ENCODE measurements at regions not wholly inside any gene's neighbourhood (a gene's known extent, or its start where the extent isn't known, plus 50 kb on each side); places are given as distances from the start of the nearest gene placed in this dataset.

- no peaks in the 10 kb centered on the region for H3K27me3 ChIP-seq (ENCODE audit: control insufficient read depth, low read length)
- no peaks in the 10 kb centered on the region for H3F3A ChIP-seq (ENCODE audit: control insufficient read depth, insufficient read depth)
- H3K9me2 ChIP-seq (replicated peaks; ENCODE audit: control insufficient read depth, low read length): no peaks in the 10 kb centered on the region
- no peaks in the 10 kb centered on the region for H3K9me3 ChIP-seq (ENCODE audit: control insufficient read depth, insufficient read depth, low read length)
- H4K20me1 ChIP-seq (ENCODE audit: control insufficient read depth, insufficient read depth, low read depth, low read length): no peaks in the 10 kb centered on the region
- no peak overlapping the region for H3K4me3 ChIP-seq (ENCODE audit: low read length)
- no peak overlapping the region for H3K4me2 ChIP-seq (ENCODE audit: low read length)
- no peaks in the 10 kb centered on the region for H3K79me2 ChIP-seq (ENCODE audit: control insufficient read depth, low read length)
- TF ChIP-seq EZH2phosphoT487 (IDR thresholded peaks at IDR 0.05; ENCODE audit: borderline replicate concordance, low read length): no peak
- no peak for TF ChIP-seq CTCF (IDR thresholded peaks at IDR 0.05; ENCODE audit: low read depth, low read length, poor library complexity, severe bottlenecking)
- H3K27ac ChIP-seq (ENCODE audit: low read depth, low read length): no peak overlapping the region
- H3K36me3 ChIP-seq (ENCODE audit: control insufficient read depth, low read length): no peaks in the 10 kb centered on the region
- no peaks in the 10 kb centered on the region; the same call in 1 of the 2 replicates for H3K4me1 ChIP-seq (ENCODE audit: control insufficient read depth, low read length)
Measured at GRCh38 chrX:39893417-39894338, 204.1 kb downstream of the BCOR start.

- no peaks in the 10 kb centered on the region for H3K79me2 ChIP-seq (ENCODE audit: control insufficient read depth, low read length)
- H3K36me3 ChIP-seq (ENCODE audit: control insufficient read depth, low read length): no peaks in the 10 kb centered on the region
- no peaks in the 10 kb centered on the region; the same call in 1 of the 2 replicates for H3K4me1 ChIP-seq (ENCODE audit: control insufficient read depth, low read length)
- H3K27me3 ChIP-seq (ENCODE audit: control insufficient read depth, low read length): no peaks in the 10 kb centered on the region
- H3K4me3 ChIP-seq (ENCODE audit: low read length): no peak overlapping the region
- H4K20me1 ChIP-seq (ENCODE audit: control insufficient read depth, insufficient read depth, low read depth, low read length): no peaks in the 10 kb centered on the region
- TF ChIP-seq CTCF (IDR thresholded peaks at IDR 0.05; ENCODE audit: low read depth, low read length, poor library complexity, severe bottlenecking) (no peak), EZH2phosphoT487 (IDR thresholded peaks at IDR 0.05; ENCODE audit: borderline replicate concordance, low read length) (no peak)
- H3K4me2 ChIP-seq (ENCODE audit: low read length): no peak overlapping the region
- H3K27ac ChIP-seq (ENCODE audit: low read depth, low read length): no peak overlapping the region
- no peaks in the 10 kb centered on the region for H3F3A ChIP-seq (ENCODE audit: control insufficient read depth, insufficient read depth)
- no peaks in the 10 kb centered on the region for H3K9me2 ChIP-seq (replicated peaks; ENCODE audit: control insufficient read depth, low read length)
- H3K9me3 ChIP-seq (ENCODE audit: control insufficient read depth, insufficient read depth, low read length): no peaks in the 10 kb centered on the region
Measured at GRCh38 chrX:39894683-39895082, 203.1 kb downstream of the BCOR start.

GRCh38 chrX:39895218-39896110, 202.3 kb downstream of the BCOR start:
- no peaks in the 10 kb centered on the region for H3K27me3 ChIP-seq (ENCODE audit: control insufficient read depth, low read length)
- no peaks in the 10 kb centered on the region; the same call in 1 of the 2 replicates for H3K4me1 ChIP-seq (ENCODE audit: control insufficient read depth, low read length)
- H3K9me3 ChIP-seq (ENCODE audit: control insufficient read depth, insufficient read depth, low read length): no peaks in the 10 kb centered on the region
- no peaks in the 10 kb centered on the region for H4K20me1 ChIP-seq (ENCODE audit: control insufficient read depth, insufficient read depth, low read depth, low read length)
- no peak overlapping the region for H3K27ac ChIP-seq (ENCODE audit: low read depth, low read length)
- no peaks in the 10 kb centered on the region for H3K9me2 ChIP-seq (replicated peaks; ENCODE audit: control insufficient read depth, low read length)
- TF ChIP-seq CTCF (IDR thresholded peaks at IDR 0.05; ENCODE audit: low read depth, low read length, poor library complexity, severe bottlenecking) (no peak), EZH2phosphoT487 (IDR thresholded peaks at IDR 0.05; ENCODE audit: borderline replicate concordance, low read length) (no peak)
- no peaks in the 10 kb centered on the region for H3K36me3 ChIP-seq (ENCODE audit: control insufficient read depth, low read length)
- H3F3A ChIP-seq (ENCODE audit: control insufficient read depth, insufficient read depth): no peaks in the 10 kb centered on the region
- no peak overlapping the region for H3K4me3 ChIP-seq (ENCODE audit: low read length)
- H3K79me2 ChIP-seq (ENCODE audit: control insufficient read depth, low read length): no peaks in the 10 kb centered on the region
- H3K4me2 ChIP-seq (ENCODE audit: low read length): no peak overlapping the region

All from DOHH2 (cell line).